SIG-M5 (cell line): ENCODE measurements at regions not wholly inside any gene's neighbourhood (a gene's known extent, or its start where the extent isn't known, plus 50 kb on each side); places are given as distances from the start of the nearest gene placed in this dataset.
A peak's percentile ranks its signal among the peaks of the same experiment; 100 is the strongest.

Experiments
- DNase-seq: peaks from one replicate; lab custom pipeline; 2025; lab: John Stamatoyannopoulos, UW

DNA sequence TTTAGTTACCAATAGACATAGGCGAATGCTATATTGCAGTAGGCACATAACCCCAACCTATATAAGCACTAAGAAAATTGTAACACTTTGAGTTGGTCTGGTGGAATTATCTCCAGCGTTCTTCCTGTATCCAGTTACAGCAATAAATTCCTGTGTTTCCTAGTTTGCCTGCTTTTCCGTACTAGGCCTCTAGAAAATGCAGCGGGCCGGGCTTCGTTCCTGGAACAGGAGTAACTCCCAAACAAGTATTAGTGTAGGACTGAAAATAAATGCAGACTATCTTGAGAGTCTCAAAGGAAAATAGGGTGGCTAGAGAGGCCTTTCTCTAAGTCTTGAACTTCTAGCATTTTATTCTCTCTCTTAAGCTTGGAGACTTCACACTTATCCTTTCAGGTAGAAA lies 159.8 kb downstream of the OR13H1 start:
- DNase-seq, result no peak

DNA sequence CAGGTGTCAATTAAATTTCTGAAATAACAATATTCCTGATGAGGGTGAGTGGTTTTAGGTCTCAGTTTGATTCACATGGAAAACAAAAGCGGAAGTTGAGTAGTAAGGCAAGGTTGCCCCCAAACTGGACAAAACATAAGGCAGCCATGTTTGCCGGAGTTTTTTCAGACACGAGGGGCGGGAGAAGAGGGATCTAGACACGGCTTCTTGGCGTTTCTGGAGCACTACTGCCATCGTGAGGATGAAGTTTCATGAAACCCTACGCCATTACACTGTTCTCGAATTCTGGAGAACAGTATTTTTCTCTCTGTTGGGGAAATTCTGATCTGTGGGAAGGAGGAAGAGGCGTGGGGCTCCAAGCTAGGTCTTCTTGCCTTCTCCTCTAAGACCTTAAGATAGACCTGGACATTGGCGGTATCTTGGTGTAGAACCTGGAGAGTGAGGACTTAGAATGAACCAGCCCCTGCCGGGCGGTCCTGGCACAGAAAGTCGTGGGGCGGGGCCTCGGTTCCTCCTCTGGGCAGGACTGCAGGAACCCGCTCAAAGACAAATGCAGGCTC lies 160.3 kb downstream of the OR13H1 start:
- DNase-seq, result no peak

DNA sequence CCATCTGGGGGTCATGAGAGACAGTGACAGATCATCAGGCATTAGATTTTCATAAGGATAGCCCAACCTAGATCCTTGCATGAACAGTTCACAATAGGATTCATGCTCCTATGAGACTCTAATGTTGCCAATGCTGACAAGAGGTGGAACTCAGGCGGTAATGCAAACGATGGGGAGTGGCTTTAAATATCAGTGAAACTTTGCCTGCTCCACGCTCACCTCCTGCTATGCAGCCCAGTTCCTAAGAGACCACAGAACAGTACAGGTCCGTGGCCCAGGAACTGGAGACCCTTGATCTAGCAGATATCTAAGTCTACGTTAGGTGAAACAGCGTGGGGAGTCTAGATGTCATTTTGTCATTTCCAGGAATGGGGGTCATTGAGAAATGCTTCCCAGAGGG lies 165.7 kb downstream of the OR13H1 start:
- no peak for DNase-seq

- no peak for DNase-seq
These were observed 167.6 kb downstream of the OR13H1 start for GRCh38 chrX:131711478-131711867.

DNA sequence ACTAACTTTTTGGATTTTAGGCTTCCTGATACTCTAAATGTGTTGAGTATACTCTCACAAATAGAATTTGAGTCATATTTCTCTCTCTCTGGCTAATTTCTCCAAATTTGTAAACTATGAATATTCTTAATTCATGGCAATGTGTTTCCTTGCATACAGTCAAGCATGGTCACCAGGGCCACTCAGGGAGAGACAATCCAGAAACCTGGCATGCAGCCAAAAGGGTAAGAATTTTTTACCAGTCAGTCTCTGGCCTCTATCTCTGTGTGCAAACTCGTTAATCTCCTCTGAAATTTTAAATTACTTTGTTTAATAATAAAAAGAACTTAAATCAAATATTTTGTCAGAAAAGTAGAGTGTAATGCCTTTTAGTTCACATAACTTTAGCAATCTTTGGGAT lies 179.8 kb downstream of the OR13H1 start:
- DNase-seq, result no peak

DNA sequence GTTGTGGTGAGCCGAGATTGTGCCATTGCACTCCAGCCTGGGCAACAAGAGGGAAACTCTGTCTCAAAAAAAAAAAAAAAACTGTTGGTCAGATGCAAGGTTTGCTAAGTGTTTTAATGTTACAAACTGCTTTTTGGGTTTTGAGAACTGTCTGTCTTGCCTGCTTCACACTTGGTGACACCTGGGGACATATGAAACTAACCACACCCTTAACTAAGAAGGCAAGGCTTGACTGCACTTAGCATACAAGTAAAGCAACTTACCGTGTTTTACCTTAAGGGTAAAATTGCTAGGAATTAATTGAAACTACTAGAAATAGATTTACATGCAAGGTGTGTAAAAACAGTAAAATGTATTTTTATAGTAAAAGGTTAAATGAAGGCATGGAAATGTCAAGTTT lies 180.4 kb downstream of the OR13H1 start:
- DNase-seq, result no peak

DNA sequence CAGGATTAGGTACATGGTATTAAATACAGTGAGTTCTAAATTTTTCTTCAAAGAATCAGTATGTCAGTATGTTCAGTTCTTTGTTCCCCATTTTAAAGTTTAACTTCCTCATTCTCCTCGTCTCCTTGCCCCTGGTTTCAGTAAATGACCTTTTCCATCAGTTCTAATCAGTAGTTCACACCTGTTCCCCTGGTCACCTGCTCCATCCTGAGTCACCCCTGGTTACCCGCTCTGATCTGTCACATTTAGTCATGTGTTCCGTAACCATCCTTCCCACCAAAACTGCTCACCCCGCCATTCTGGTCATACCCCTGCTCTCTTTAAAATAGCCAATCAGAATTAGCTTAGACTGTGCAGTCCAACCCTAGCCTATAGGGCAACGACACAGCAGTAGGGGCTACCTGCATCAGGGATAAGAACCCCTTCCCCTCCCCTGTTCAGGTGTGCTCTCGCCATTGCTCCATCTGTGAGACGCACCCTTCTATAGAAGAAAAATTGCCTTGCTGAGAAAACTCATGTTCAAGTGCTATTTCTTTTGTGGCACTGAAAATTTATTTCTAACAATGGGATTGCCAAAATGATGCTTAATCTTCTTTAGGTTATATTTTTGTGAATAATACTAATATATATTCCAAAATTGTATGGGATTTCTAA lies 181.3 kb downstream of the OR13H1 start:
- no peak for DNase-seq

- DNase-seq, result no peak
These were observed 183.9 kb downstream of the OR13H1 start for GRCh38 chrX:131727778-131728177.

GRCh38 chrX:131728295-131729145 lies 184.6 kb downstream of the OR13H1 start:
- no peak for DNase-seq

- DNase-seq, result no peak
These were observed 185.4 kb downstream of the OR13H1 start for GRCh38 chrX:131729295-131729694.

GRCh38 chrX:131734621-131735020 lies 190.7 kb downstream of the OR13H1 start:
- DNase-seq, result no peak

GRCh38 chrX:131735127-131735526 lies 191.3 kb downstream of the OR13H1 start:
- DNase-seq, result no peak

DNA sequence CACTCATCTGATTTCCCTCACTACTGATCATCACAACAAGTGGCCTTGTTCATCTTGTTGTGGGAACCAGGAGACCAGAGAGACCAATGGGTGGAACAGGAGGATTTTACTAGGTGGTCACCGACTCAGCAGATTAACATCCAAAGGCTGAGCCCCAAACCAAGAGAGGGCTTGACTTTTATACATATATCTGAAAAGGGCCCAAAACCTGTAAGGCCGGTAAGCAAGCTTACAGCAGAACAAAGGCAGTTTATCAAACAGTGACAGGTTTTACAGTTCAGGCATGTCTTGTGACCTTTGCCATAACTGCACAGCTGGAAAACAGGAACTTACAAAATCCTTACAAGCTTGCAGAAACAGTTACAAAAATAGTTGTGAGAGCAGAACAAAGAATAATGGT lies 195.9 kb downstream of the OR13H1 start:
- DNase-seq, result peak; percentile 38

DNA sequence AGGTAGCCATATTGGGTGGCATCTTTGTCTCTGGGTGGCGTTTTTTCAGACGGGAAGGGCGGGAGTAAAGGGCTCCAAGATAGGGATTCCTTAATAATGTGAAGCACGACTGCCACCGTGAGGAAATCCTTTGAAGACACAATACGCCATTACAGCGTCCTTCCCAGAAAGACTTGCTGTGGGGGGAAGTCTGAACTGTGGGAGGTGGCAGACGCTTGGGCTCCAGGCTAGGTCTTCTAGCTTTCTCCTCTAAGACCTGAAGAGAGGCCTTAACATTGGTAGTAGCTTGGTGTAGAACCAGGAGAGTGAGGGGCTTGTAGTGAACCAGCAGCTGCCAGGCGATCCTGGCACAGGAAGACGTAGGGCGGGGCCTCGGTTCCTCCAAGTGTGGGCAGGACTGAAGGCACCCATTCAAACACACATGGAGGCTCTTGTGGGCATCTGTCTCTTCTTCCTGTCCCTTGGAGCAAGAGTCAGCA lies 197.3 kb downstream of the OR13H1 start:
- no peak for DNase-seq

- DNase-seq, result no peak
These were observed 202.1 kb downstream of the OR13H1 start for GRCh38 chrX:131745942-131746489.

DNA sequence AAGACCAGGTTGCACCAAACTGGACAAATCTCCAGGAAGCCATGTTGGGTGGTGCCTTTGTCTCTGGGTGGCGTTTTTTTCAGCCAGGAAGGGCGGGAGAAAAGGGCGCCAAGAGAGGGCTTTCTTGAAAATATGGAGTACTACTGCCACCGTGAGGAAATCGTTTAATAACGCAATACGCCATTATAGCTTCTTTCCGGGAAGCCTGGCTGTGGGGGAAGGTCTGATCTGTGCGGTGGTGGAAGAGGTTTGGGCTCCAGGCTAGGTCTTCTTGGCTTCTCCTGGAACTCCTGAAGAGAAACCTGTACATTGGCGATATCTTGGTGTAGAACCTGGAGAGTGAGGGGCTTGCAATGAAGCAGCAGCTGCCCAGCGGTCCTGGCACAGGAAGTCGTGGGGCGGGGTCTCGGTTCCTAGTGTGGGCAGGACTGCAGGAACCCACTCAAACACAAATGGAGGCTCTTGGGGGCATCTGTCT lies 202.7 kb downstream of the OR13H1 start:
- DNase-seq, result no peak

- DNase-seq, result no peak
These were observed 203.3 kb downstream of the OR13H1 start for GRCh38 chrX:131747173-131747572.

DNA sequence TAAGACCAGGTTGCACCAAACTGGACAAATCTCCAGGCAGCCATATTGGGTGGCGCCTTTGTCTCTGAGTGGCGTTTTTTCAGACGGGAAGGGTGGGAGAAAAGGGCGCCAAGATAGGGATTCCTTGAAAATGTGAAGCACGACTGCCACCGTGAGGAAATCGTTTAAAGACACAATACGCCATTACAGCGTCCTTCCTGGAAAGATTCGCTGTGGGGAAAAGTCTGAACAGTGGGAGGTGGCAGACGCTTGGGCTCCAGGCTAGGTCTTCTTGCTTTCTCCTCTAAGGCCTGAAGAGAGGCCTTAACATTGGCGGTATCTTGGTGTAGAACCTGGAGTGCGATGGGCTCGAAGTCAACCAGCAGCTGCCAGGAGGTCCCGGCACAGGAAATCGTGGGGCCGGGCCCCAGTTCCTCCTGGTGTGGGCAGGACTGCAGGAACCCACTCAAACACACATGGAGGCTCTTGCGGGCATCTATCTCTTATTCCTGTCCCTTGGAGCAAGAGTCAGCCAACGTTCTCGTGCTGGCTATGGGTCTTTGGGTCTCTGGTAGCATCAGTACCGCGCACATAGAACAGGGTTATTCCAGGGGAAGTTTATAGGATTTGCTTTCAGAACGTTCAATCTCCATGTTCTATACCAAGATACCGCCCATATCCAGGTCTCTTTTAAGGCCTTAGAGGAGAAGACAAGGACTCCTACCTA lies 208.8 kb downstream of the OR13H1 start:
- no peak for DNase-seq

- DNase-seq, result no peak
These were observed 218.9 kb downstream of the OR13H1 start for GRCh38 chrX:131762802-131763234.

DNA sequence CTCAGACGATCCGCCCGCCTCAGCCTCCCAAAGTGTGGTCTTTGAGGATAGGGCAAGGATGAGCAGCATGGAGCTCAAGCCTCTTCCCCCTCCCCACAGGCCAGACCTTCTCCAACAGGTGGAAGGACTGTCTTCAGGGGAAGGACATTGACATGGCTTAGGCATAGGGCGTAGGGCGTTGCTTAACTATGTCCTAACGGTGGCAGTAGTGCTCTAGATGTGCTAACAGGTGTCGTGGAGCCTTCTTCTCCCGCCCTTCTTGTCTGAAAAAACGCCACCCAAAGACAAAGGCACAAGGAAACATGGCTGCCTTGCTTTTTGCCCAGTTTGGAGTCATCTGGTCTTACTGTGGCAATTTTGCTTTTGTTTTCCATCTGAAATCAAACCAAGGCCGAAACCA lies 219.8 kb downstream of the OR13H1 start:
- no peak for DNase-seq

DNA sequence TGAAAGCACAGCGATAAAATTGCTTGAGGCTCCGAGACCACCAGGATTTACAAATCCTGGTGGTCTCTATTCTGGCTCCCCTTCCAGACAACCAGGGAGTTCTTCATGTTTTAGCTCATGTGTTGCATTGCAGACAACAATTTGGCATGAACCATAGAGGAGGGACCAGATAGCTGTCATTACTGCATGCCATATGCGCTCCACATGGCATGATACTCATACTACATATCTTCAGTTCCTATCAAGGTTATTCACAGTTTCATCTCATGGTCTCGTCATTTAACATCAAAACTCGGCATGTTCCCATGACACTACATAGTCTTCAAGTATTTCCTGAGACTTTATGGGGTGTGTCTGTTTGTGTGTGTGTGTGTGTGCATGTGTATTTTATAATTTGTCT lies 220.3 kb downstream of the OR13H1 start:
- DNase-seq, result no peak
